Stimulated activated CD8-positive, alpha-beta memory T cell treated with anti-CD3 and anti-CD28 coated beads, Interleukin-4, amount 100 ng/mL, for 48 hours (primary cell): ENCODE measurements at regions not wholly inside any gene's neighbourhood (a gene's known extent, or its start where the extent isn't known, plus 50 kb on each side); places are given as distances from the start of the nearest gene placed in this dataset.

ENCODE experiments used
- DNase-seq: peaks from one replicate; pipeline ENCODE4 v3.0.0-alpha.2; 2020

DNA sequence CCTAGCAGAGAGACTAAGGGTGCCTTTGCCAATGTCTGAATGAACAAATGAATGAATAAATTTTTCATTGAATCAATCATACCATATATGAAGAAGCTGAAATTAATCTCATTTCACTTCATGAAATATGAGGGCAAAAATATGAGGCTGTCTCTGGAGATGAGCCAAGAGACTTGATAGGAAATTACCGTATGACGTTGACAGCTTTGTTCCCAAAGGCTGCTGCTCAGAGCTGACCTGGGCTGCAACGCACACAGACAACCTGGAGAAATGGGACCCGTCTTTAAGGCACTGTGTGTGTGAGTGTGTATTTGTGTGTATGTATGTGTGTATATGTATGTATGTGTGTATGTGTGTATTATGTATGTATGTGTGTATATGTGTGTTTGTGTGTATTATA lies 226.1 kb downstream of the IRX2 start:
- DNase-seq = no peak

DNA sequence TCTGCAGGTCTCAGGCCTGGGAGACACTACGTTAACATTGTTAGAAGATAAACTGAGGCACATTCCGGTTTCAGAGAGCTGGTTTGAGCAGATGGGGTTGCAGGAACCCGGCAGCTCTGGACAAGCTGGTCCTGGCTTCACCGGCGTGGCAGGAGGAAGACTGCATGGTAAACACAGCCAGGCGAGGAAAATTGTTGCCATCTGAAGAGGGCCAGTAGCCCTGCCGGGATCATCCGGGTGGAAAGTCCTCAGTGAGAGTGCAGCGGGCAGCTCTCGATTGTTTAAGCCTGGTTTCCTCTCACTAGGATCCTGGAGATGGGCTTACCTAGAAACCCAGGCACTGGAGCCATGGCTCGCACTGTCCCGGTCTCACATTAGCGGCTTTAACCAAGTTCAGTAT lies 226.9 kb downstream of the IRX2 start:
- no peak for DNase-seq

DNA sequence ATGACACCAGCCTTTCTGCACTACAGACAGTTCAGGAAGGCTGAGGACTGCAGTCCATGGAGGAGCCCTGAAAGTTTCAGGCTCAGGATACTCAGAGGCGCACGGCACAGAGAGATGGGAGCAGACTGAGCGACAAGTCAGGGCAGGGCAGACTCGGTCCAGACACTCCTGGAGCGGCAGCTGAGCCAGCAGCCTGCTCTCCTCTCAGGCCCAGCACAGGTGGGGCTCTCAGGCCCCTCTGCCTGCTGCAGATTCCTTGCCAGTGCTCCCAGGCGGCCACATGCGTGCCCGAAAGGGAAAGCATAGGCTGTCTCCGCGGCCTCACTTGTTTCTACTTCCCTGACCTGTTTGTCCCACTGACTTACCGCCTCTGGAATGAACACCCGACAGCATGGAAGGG lies 228.3 kb downstream of the IRX2 start:
- DNase-seq = no peak

DNA sequence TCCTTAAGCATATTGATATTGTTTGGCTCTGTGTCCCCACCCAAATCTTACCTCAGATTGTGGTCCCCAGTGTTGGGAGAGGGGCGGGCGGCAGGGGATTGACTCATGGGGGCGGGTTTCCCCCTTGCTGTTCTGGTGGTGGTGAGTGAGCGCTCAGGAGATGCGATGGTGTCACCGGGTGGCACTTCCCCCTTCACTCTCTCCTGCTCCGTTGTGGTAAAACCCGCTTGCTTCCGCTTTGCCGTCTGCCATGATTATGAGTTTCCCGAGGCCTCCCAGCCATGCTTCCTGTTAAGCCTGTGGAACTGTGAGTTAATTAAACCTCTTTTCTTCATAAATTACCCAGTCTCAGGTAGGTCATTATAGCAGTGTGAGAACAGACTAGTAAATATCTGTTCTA lies 229.1 kb downstream of the IRX2 start:
- DNase-seq = no peak

DNA sequence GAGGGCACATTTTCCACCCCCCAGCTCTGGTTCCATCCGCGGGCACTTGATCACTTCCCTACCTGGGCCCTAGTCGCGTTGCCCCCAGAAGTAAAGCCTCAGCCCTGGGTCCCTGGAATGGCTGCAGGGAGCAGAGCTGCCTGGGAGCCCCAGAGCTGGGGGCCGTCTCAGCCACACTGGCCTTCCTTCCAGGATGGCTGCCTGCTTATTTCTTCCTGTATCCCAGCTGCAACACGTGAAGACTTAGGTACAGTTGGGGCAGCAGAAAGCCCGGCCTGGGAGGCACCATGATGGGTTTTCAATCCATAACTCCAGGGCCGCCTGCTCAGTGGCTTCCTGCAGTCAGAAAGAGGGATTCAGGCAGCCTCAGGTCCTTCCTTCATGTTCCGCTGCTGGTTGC lies 232.3 kb downstream of the IRX2 start:
- DNase-seq = no peak

DNA sequence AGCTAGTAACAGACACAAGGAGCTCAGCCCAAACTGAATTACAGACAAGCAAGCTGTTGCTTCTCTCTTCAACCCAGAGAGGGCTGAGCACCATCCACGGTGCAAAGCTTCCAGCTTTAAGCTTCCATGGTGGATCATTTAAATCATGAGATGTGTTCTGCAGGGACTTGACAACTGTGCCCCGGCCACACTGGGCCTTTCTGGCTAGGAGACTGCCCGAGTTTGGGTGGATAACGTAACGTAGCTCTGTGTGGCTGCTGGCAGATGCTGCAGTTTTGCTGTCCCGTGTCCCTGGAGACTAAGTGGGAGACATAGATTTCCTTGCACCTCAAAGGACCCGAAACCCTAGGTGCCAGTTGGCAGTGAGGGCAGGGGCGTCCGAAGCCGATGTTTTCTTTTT lies 234.0 kb downstream of the IRX2 start:
- no peak for DNase-seq

DNA sequence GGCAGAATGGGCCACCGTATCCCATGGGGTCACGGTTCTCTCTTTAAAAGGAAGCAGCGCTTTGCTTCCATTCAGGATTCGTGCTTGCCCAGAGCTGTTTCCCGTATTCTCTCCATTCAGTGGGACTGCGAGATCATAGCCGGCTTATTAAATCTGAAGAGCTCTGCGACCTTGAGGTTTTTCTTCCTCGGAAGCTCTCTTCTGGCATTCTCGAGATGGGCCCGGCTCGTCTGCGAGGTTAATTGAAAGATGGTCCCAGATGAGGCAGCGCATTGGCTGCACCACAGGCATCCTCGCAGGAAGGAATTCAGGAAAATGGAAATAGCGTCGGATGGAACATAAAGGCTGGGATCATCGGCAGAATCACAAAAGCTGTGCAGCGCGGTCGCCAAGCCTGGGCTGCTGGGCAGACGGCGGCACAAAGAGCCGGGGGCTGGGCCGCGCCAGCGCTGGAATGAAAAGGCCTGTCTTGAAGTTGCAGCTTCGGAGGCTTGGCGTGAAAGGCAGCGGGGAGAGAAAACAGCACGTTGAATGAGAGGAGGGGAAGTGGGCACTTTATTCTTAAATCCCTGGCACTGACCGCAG lies 236.2 kb downstream of the IRX2 start:
- no peak for DNase-seq

DNA sequence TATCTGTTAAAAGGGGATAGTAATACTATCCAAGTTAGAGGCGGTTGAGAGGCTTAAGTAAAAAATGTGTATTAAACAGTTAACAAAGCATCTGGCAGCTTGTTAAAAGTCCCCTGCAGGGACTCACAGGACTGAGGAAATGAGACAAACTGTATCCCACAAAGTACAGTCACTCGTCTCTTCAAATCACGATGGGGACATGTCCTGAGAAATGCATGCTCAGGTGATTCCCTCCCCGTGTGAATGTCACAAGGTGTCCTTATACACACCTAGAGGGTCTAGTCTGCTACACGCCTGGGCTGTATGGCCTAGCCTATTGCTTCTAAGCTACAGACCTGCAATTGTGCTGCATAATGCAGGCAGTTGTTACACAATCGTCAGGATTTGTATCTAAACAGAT lies 237.0 kb downstream of the IRX2 start:
- DNase-seq = no peak

DNA sequence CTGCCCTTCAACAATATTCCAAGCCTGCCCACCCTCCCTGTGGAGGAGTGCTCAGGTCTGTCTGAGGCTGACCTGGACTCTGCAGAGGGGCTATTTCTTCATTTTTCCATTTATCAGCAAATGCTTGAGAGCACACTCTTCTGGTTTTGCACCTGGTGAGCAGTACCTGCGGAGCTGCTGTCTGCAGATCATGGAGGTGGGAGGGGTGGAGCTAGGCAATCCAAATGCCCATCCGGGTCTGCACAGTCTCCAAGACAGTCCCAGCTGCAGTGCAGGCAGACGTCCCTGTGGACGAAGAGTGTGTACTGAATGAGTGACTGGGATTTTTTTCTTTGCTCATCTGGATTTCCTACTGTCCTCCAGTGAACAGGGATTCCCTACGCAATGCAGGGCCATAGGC lies 239.8 kb downstream of the IRX2 start:
- DNase-seq = no peak

DNA sequence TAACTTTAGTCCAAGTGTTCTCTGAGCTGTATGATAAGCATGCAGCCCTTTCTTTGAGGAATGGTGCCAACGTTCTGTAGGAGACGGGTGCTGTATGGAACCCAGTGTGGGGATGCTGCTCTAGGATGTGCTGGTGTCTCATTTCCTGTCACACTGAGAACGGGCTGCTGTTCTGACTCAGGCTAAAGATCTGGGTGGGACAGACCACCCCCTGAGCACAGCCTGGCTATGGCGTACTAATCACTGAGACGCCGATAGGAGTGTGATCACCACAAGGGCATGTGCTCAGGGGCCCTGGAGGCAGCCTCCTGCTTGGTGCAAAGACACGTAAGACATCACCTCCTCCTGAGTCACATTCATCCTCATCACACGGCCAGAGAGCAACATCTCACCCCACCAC lies 240.4 kb downstream of the IRX2 start:
- DNase-seq = no peak

DNA sequence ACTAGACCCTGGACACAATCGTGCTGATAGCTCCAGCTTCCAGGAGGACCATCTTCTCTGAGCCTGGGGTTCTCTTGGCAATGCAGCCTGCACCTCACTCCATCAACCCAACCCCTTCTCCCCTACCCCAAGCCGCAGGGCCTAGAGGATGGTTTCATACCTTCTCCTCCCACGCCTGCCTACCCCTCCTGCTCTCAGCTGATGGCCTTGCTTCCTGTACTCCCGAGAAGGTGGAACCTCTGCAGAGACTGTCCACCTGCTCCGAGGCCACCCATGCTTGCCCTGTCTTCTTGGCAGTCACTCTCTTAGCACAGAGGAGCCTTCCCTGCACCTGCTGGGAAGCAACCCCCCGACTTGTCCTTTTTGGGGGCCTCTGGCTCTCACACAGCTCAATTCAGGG lies 241.9 kb downstream of the IRX2 start:
- no peak for DNase-seq

DNA sequence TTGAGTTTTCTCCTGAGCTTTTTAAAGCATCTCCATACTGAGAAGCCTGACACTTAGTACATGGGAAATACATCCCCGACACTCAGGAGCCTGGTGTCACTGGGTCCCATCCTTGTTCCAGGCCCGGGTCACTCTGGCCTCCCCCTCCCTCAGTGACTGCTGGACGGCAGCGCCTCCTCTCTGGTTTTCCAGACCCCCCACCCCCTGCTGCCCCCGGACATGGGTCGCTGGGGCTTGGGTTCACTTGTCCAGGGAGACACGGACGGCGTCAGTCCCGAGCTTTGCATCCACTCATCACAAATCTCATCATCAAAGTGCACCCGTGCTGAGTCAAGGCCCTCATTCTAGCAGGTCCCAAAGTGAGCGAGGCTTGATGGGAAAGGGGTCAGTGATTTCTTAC lies 243.0 kb downstream of the IRX2 start:
- DNase-seq = no peak

DNA sequence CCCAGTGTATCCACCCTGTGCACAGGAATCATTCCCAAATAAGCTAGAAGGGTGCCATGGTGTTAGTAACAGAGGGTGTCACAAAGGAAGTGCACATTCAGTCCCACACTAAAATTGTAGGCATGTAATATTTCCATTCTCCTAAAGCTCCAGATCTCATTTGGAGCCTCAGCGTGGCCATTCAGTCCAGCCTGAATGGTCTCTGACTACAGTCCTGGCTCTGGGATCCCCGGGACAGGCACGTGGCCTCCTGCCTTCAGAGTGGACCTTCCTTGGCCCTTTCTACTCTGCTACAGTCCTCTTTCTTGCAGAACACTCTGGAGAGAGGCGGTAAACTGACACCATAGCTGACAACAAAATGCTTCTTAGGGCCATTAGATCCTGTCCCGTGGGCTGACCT lies 243.9 kb downstream of the IRX2 start:
- no peak for DNase-seq

DNA sequence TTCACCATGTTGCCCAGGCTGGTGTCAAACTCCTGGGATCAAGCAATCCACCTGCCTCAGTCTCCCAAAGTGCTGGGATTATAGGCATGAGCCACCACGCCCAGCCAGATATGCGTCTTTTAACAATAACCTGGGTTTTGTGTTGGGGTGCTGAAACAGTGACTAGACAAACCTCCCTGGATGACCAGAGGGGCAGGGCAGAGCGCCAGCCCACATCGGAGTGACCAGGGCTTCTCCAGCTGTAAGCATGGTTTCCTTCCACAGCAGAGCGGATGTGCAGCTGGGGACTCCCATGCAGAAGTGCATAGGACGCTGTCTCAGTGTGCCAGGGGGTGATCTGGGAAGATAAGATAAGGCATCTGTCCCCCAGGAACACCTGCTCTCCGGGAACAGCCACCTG lies 244.9 kb downstream of the IRX2 start:
- no peak for DNase-seq

DNA sequence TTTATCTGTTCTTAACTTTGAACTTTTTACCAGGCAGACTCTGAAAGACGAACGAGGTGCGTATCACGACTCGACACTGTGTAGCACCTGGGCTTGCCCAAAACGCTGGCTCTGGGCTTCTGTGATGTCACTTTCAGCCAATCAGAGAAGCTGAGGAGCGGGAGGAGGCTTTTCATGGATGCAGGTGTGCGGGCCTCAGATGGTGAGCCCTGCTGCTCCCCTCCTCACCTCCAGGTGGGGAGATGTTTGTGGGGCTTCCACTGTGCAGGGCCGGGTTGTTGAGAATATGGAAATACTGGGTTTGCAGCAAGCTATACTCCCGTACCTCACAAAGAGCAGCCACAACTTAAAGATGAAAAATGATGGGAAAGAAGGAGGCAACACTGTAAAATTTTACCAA lies 246.3 kb downstream of the IRX2 start:
- DNase-seq = no peak

DNA sequence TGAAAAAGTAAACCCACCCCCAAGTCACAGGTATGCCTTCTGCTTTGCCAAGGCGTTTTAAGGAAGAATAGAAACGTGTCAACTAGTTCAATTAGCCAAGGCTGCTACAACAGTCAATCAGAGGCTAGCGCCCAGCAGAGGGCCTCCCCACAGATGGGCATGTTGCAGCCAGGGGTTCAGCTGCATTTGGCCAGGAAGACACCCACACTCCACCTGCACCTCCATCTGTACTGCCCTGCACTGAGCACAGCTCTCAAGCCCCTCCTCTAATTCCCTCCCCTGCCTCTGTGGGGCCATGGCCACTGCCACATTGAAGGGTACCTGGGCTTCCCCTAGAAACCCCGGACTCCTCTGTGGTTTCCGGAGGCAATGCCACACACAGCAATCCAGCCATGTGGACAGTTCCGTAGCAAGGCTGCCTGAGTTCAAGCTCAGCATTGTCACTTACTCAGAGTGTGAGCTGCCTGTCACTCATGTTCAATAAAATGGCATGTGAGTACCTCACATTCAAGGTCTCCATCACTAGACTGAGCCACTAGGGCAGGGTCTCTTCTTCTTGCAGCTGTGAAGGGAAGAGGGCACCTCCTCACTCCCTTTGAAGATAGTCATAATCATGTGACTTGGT lies 248.4 kb downstream of the IRX2 start:
- no peak for DNase-seq

DNA sequence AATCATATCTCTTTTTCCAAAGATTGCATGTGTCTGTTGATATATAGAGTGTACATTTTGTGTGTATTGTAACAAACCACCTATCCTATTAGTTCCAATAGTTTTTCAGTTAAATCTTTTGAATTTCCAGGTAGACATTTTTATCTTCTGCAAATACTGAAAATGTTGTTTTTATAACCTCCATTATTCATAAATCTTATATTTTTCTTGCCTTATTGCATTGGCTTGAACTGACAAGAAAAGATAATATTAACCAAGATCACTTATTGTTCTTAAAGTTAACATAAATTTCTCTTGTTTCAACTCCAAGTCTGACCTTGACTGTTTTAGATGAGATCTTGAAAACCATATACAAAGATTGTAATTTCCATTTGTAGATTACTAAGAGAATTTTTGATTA lies 251.6 kb downstream of the IRX2 start:
- DNase-seq = no peak

DNA sequence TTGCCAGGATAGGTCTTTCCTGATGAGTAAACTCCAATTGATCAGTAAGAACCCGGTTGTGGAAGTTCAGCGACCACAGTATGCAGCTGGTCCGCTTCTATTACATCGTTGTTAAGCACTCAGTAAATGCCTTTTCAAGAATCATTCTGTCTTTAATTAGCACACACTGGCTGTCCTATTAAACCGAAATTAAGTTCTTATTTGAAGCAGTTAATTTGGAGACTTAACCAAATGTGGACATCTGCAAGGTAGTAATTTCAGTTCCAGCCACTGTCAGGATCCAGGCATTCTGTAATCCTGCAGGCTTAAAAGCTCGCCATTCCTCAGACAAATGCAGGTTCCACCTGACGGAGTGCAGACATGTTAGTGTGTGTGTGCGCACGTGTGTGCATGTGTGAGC lies 254.6 kb downstream of the IRX2 start:
- no peak for DNase-seq

DNA sequence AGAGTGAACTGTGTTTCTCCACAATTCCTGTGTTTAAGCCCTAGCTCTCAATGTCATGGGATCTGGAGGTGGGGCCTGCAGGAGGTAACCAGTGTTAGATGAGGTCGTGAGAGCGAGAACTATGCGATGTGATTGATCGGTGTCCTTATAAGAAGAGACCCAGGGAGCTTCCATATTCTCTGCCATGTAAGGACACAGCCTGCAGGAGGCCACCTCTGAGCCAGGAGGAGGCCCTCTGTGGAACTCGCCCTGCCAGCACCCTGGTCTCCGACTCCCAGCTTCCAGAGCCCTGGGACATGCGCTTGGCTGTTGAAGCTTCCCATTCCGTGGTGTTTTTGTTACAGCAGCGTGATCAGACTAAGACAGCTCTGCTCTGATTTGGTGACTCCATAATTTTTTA lies 255.4 kb downstream of the IRX2 start:
- DNase-seq = no peak

DNA sequence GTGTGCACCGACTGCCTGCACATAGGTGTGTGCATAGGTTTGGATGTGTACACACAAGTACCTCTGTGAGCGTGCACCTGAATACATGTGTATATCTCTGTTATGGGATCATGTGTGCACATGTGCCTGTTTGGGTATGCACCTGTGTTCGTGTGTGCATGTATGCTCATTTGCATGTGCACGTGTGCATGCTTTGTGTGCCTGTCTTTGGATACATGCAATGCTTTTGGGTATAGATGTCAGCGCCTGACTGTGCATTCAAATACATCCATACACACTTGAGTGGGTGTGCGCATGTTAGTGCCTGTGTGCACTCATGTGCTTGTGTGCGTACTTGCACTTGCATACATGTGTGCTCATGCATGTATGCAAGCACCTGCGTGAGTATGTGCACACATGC lies 258.1 kb downstream of the IRX2 start:
- DNase-seq = no peak

DNA sequence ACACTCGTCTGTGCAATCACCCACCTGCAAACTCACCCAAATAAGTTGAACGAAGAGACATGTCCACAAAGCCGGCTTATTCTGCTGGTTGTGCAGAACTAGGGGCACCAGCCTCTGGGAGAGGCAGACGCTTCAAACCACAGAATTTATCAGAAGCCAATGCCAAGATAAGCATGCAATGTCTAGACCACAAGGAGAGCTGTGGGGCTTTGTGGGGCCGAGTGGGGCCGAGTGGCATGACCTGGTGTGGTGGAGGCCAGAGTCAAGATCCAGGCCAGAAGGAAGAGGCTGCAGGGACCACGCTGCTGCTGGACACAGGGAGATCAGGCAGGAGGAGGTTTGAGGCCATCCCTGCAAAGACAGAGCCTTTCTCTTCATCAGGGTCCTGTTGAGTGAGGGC lies 259.0 kb downstream of the IRX2 start:
- no peak for DNase-seq

DNA sequence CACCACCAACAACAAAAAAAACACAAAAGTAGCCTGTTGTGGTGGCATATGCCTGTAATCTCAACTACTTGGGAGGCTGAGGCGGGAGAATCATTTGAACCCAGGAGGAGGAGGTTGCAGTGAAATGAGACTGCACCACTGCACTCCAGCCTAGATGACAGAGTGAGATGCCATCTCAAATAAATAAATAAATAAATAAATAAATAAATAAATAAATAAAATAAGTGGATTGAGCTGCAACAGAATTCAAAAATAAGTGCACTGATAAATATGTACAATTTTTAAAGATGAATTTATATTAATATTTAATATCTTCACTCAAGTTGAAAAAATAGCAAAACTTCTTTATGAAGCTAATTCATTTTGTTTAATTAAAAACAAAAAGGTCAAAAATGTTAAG lies 259.6 kb downstream of the IRX2 start:
- no peak for DNase-seq

DNA sequence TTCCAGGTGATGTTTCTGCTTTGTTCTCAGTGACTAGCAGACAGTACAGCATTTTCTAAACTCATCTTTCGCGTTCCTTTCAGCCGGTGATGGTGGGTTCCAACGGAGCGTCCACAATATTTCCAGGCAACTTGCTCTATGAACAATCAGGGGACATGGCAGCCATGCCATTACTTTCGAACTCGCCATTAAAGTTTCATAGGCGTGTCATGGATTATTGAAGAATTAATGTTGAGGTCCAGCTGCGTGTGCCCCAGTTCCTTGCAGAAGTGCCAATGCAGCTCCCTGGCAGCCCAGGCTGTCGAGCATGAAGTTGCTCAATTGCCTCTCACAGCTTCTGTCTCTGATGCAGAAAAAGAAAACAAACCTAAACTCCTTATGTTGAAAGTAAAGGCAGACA lies 262.2 kb downstream of the IRX2 start:
- no peak for DNase-seq

DNA sequence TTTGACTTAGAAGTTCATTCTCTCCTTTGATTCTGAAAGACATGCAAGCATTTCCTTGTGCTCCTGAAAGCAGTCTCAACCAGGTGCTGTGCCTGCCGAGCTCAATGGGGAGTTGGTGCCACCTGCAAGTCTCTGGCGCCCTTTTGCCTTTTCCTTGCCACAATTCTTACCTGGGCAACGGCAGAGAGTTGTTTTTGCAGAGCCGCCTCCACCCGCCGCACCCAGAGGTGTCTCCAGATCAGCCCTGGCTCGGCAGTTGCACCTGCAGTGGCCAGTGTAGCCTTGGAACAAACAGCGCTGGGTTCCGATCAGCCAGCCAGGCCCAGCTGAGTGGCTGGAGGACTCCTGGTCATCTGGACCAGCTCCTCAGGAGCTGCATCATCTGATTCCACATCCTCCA lies 262.9 kb downstream of the IRX2 start:
- DNase-seq = no peak

DNA sequence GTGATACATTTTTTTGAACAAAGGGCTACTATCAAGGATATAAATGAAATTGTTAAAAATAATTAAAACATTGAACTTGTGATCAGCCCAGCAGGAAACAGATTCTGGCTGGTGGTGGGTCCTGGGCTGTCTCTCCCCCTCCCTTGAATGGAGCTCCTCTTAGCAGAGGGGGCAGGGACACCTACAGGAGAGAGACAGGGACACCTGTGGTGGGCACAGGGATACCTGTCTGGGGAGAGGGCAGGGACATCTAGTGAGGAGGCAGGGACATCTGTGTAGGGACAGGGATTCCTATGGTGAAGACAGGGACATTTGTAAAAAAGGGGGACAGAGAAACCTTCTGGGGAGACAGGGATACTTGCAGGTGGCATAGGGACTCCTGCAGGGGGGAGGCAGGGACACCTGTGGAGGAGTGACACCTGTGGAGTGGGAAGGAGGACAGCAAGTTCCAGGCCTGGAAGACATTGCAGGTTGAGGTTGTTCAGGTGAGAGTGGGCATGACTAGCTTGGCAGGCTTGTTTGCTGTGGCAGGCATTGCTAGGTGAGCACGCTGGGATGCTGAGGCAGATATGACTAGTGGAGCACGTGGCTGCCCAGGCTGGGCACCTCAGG lies 264.2 kb downstream of the IRX2 start:
- DNase-seq = no peak
